ENCODE measurements at regions not wholly inside any gene's neighbourhood (a gene's known extent, or its start where the extent isn't known, plus 50 kb on each side); places are given as distances from the start of the nearest gene placed in this dataset.
"Not testable (repeated sequence)": the region's sequence is repeated elsewhere in the genome, so short reads cannot be mapped to it uniquely, and the experiment has no call there.

GRCh38 chrX:19193565-19193964 is 71.3 kb upstream of the ADGRG2 start:
- peaks cover 14% of the 10 kb centered on the region; the same call in 1 of the 2 replicates for H3K27me3 ChIP-seq (ENCODE audit: insufficient read depth, low read length)
- no peak overlapping the region for H3K27ac ChIP-seq (ENCODE audit: low read depth, low read length)
- H3K4me1 ChIP-seq (ENCODE audit: control insufficient read depth, insufficient read depth, low read length, unreplicated experiment), result no peaks in the 10 kb centered on the region
- no peak overlapping the region for H2AFZ ChIP-seq (ENCODE audit: low read length, unreplicated experiment)
- H3K79me2 ChIP-seq (ENCODE audit: control insufficient read depth, insufficient read depth, low read length, unreplicated experiment), result no peaks in the 10 kb centered on the region
- no peak overlapping the region for H3K4me3 ChIP-seq (ENCODE audit: low read depth, low read length)
- no peaks in the 10 kb centered on the region for H3K36me3 ChIP-seq (ENCODE audit: insufficient read depth, low read length)

GRCh38 chrX:19194285-19195242 is 72.3 kb upstream of the ADGRG2 start:
- H3K27ac ChIP-seq (ENCODE audit: low read depth, low read length), result no peak overlapping the region
- no peaks in the 10 kb centered on the region for H3K36me3 ChIP-seq (ENCODE audit: insufficient read depth, low read length)
- no peak overlapping the region for H3K4me3 ChIP-seq (ENCODE audit: low read depth, low read length)
- H2AFZ ChIP-seq (ENCODE audit: low read length, unreplicated experiment), result no peak overlapping the region
- peaks cover 23% of the 10 kb centered on the region for H3K27me3 ChIP-seq (ENCODE audit: insufficient read depth, low read length)
- H3K79me2 ChIP-seq (ENCODE audit: control insufficient read depth, insufficient read depth, low read length, unreplicated experiment), result no peaks in the 10 kb centered on the region
- H3K4me1 ChIP-seq (ENCODE audit: control insufficient read depth, insufficient read depth, low read length, unreplicated experiment), result no peaks in the 10 kb centered on the region

- H3K79me2 ChIP-seq (ENCODE audit: control insufficient read depth, insufficient read depth, low read length, unreplicated experiment), result no peaks in the 10 kb centered on the region
- H3K4me1 ChIP-seq (ENCODE audit: control insufficient read depth, insufficient read depth, low read length, unreplicated experiment), result no peaks in the 10 kb centered on the region
- no peaks in the 10 kb centered on the region for H3K36me3 ChIP-seq (ENCODE audit: insufficient read depth, low read length)
- no peak overlapping the region for H2AFZ ChIP-seq (ENCODE audit: low read length, unreplicated experiment)
- H3K4me3 ChIP-seq (ENCODE audit: low read depth, low read length), result no peak overlapping the region
- H3K27me3 ChIP-seq (ENCODE audit: insufficient read depth, low read length), result peaks cover 26% of the 10 kb centered on the region
- no peak overlapping the region for H3K27ac ChIP-seq (ENCODE audit: low read depth, low read length)
Measured at GRCh38 chrX:19195243-19195610, 73.0 kb upstream of the ADGRG2 start.

- Histone ChIP-seq H3K4me1 (ENCODE audit: control insufficient read depth, insufficient read depth, low read length, unreplicated experiment) (no peaks in the 10 kb centered on the region), H3K27me3 (ENCODE audit: insufficient read depth, low read length) (peaks cover 26% of the 10 kb centered on the region), H3K4me3 (ENCODE audit: low read depth, low read length) (no peak overlapping the region), H3K79me2 (ENCODE audit: control insufficient read depth, insufficient read depth, low read length, unreplicated experiment) (no peaks in the 10 kb centered on the region), H3K27ac (ENCODE audit: low read depth, low read length) (no peak overlapping the region), H2AFZ (ENCODE audit: low read length, unreplicated experiment) (no peak overlapping the region), H3K36me3 (ENCODE audit: insufficient read depth, low read length) (no peaks in the 10 kb centered on the region)
Measured at GRCh38 chrX:19198473-19198872, 76.2 kb upstream of the ADGRG2 start.

- no peaks in the 10 kb centered on the region for H3K79me2 ChIP-seq (ENCODE audit: control insufficient read depth, insufficient read depth, low read length, unreplicated experiment)
- no peak overlapping the region for H3K4me3 ChIP-seq (ENCODE audit: low read depth, low read length)
- H2AFZ ChIP-seq (ENCODE audit: low read length, unreplicated experiment), result no peak overlapping the region
- no peaks in the 10 kb centered on the region for H3K4me1 ChIP-seq (ENCODE audit: control insufficient read depth, insufficient read depth, low read length, unreplicated experiment)
- H3K27ac ChIP-seq (ENCODE audit: low read depth, low read length), result no peak overlapping the region
- H3K36me3 ChIP-seq (ENCODE audit: insufficient read depth, low read length), result no peaks in the 10 kb centered on the region
- peaks cover 12% of the 10 kb centered on the region for H3K27me3 ChIP-seq (ENCODE audit: insufficient read depth, low read length)
Measured at GRCh38 chrX:19202171-19202570, 79.9 kb upstream of the ADGRG2 start.

GRCh38 chrX:19204636-19205035 is 82.4 kb upstream of the ADGRG2 start:
- Histone ChIP-seq H3K36me3 (ENCODE audit: insufficient read depth, low read length) (no peaks in the 10 kb centered on the region), H3K27ac (ENCODE audit: low read depth, low read length) (no peak overlapping the region)

GRCh38 chrX:19212037-19212436 is 89.8 kb upstream of the ADGRG2 start:
- no peak overlapping the region for H3K27ac ChIP-seq (ENCODE audit: low read depth, low read length)
- H3K79me2 ChIP-seq (ENCODE audit: control insufficient read depth, insufficient read depth, low read length, unreplicated experiment), result no peaks in the 10 kb centered on the region
- H3K36me3 ChIP-seq (ENCODE audit: insufficient read depth, low read length), result no peaks in the 10 kb centered on the region
- H2AFZ ChIP-seq (ENCODE audit: low read length, unreplicated experiment), result no peak overlapping the region
- H3K27me3 ChIP-seq (ENCODE audit: insufficient read depth, low read length), result peaks cover 16% of the 10 kb centered on the region
- H3K4me3 ChIP-seq (ENCODE audit: low read depth, low read length), result no peak overlapping the region
- H3K4me1 ChIP-seq (ENCODE audit: control insufficient read depth, insufficient read depth, low read length, unreplicated experiment), result no peaks in the 10 kb centered on the region

More at GRCh38 chrX:19204636-19205035, 82.4 kb upstream of the ADGRG2 start:
- Histone ChIP-seq H3K27me3 (ENCODE audit: insufficient read depth, low read length) (peaks cover 1% of the 10 kb centered on the region; the same call in 1 of the 2 replicates), H2AFZ (ENCODE audit: low read length, unreplicated experiment) (no peak overlapping the region), H3K4me3 (ENCODE audit: low read depth, low read length) (no peak overlapping the region), H3K4me1 (ENCODE audit: control insufficient read depth, insufficient read depth, low read length, unreplicated experiment) (no peaks in the 10 kb centered on the region), H3K79me2 (ENCODE audit: control insufficient read depth, insufficient read depth, low read length, unreplicated experiment) (no peaks in the 10 kb centered on the region)

GRCh38 chrX:19213610-19214152 is 91.4 kb upstream of the ADGRG2 start:
- Histone ChIP-seq H3K4me3 (ENCODE audit: low read depth, low read length) (no peak overlapping the region), H2AFZ (ENCODE audit: low read length, unreplicated experiment) (no peak overlapping the region), H3K79me2 (ENCODE audit: control insufficient read depth, insufficient read depth, low read length, unreplicated experiment) (no peaks in the 10 kb centered on the region), H3K27ac (ENCODE audit: low read depth, low read length) (no peak overlapping the region), H3K36me3 (ENCODE audit: insufficient read depth, low read length) (no peaks in the 10 kb centered on the region), H3K4me1 (ENCODE audit: control insufficient read depth, insufficient read depth, low read length, unreplicated experiment) (no peaks in the 10 kb centered on the region), H3K27me3 (ENCODE audit: insufficient read depth, low read length) (peaks cover 20% of the 10 kb centered on the region)

- Histone ChIP-seq H3K4me3 (ENCODE audit: low read depth, low read length) (no peak overlapping the region), H3K79me2 (ENCODE audit: control insufficient read depth, insufficient read depth, low read length, unreplicated experiment) (no peaks in the 10 kb centered on the region), H3K4me1 (ENCODE audit: control insufficient read depth, insufficient read depth, low read length, unreplicated experiment) (no peaks in the 10 kb centered on the region), H3K27ac (ENCODE audit: low read depth, low read length) (no peak overlapping the region), H2AFZ (ENCODE audit: low read length, unreplicated experiment) (no peak overlapping the region), H3K36me3 (ENCODE audit: insufficient read depth, low read length) (no peaks in the 10 kb centered on the region), H3K27me3 (ENCODE audit: insufficient read depth, low read length) (peaks cover 20% of the 10 kb centered on the region)
Measured at GRCh38 chrX:19214311-19214710, 92.0 kb upstream of the ADGRG2 start.

- Histone ChIP-seq H3K4me3 (ENCODE audit: low read depth, low read length) (no peak overlapping the region), H3K79me2 (ENCODE audit: control insufficient read depth, insufficient read depth, low read length, unreplicated experiment) (no peaks in the 10 kb centered on the region), H2AFZ (ENCODE audit: low read length, unreplicated experiment) (no peak overlapping the region), H3K27me3 (ENCODE audit: insufficient read depth, low read length) (peaks cover 8% of the 10 kb centered on the region; the same call in 1 of the 2 replicates), H3K4me1 (ENCODE audit: control insufficient read depth, insufficient read depth, low read length, unreplicated experiment) (no peaks in the 10 kb centered on the region), H3K36me3 (ENCODE audit: insufficient read depth, low read length) (no peaks in the 10 kb centered on the region), H3K27ac (ENCODE audit: low read depth, low read length) (no peak overlapping the region)
Measured at GRCh38 chrX:19225909-19226308, 103.6 kb upstream of the ADGRG2 start.

GRCh38 chrX:19229896-19230295 is 107.6 kb upstream of the ADGRG2 start:
- H3K36me3 ChIP-seq (ENCODE audit: insufficient read depth, low read length); H3K79me2 ChIP-seq (ENCODE audit: control insufficient read depth, insufficient read depth, low read length, unreplicated experiment); H3K4me1 ChIP-seq (ENCODE audit: control insufficient read depth, insufficient read depth, low read length, unreplicated experiment); H3K27me3 ChIP-seq (ENCODE audit: insufficient read depth, low read length); H3K27ac ChIP-seq (ENCODE audit: low read depth, low read length); H3K4me3 ChIP-seq (ENCODE audit: low read depth, low read length); H2AFZ ChIP-seq (ENCODE audit: low read length, unreplicated experiment): not testable (repeated sequence)
